SIG-M5 treated with dmso at 0.1 percent for 504 hours (cell line): ENCODE measurements at regions not wholly inside any gene's neighbourhood (a gene's known extent, or its start where the extent isn't known, plus 50 kb on each side); places are given as distances from the start of the nearest gene placed in this dataset.

Source experiments
- DNase-seq: peaks from one replicate; lab custom pipeline; 2025; ENCODE audit not compliant: unreplicated experiment; lab: John Stamatoyannopoulos, UW

- DNase-seq = no peak
Observed at GRCh38 chr14:106811162-106811561, 1284.8 kb downstream of the TMEM121 start.

- no peak for DNase-seq
Observed at GRCh38 chr14:106812788-106813476, 1286.5 kb downstream of the TMEM121 start.

GRCh38 chr14:106813477-106813823 is 1287.1 kb downstream of the TMEM121 start:
- DNase-seq = no peak

- no peak for DNase-seq
Observed at GRCh38 chr14:106820119-106820518, 1293.7 kb downstream of the TMEM121 start.

GRCh38 chr14:106821119-106821518 is 1294.7 kb downstream of the TMEM121 start:
- DNase-seq = no peak

GRCh38 chr14:106822905-106823304 is 1296.5 kb downstream of the TMEM121 start:
- no peak for DNase-seq

- no peak for DNase-seq
Observed at GRCh38 chr14:106823552-106823951, 1297.2 kb downstream of the TMEM121 start.

- no peak for DNase-seq
Observed at GRCh38 chr14:106826833-106827369, 1300.5 kb downstream of the TMEM121 start.

GRCh38 chr14:106831322-106831720 is 1304.9 kb downstream of the TMEM121 start:
- DNase-seq = no peak

GRCh38 chr14:106837870-106838269 is 1311.5 kb downstream of the TMEM121 start:
- DNase-seq = no peak

GRCh38 chr14:106838991-106839769 is 1312.8 kb downstream of the TMEM121 start:
- no peak for DNase-seq

GRCh38 chr14:106840258-106840657 is 1313.9 kb downstream of the TMEM121 start:
- DNase-seq = no peak

GRCh38 chr14:106840991-106841390 is 1314.6 kb downstream of the TMEM121 start:
- no peak for DNase-seq

- no peak for DNase-seq
Observed at GRCh38 chr14:106841701-106842100, 1315.3 kb downstream of the TMEM121 start.

- no peak for DNase-seq
Observed at GRCh38 chr14:106842687-106843086, 1316.3 kb downstream of the TMEM121 start.

GRCh38 chr14:106843386-106843785 is 1317.0 kb downstream of the TMEM121 start:
- no peak for DNase-seq

- peak; percentile 56 for DNase-seq
Observed at GRCh38 chr14:106843951-106844483, 1317.6 kb downstream of the TMEM121 start.

GRCh38 chr14:106844608-106845285 is 1318.4 kb downstream of the TMEM121 start:
- DNase-seq = peak; percentile 69

- DNase-seq = no peak
Observed at GRCh38 chr14:106845286-106846087, 1319.1 kb downstream of the TMEM121 start.

GRCh38 chr14:106846218-106846617 is 1319.8 kb downstream of the TMEM121 start:
- no peak for DNase-seq
